Mucosa of stomach (tissue), 1 donor: ENCODE measurements at regions not wholly inside any gene's neighbourhood (a gene's known extent, or its start where the extent isn't known, plus 50 kb on each side); places are given as distances from the start of the nearest gene placed in this dataset.
"Not testable (repeated sequence)": the region's sequence is repeated elsewhere in the genome, so short reads cannot be mapped to it uniquely, and the experiment has no call there.

Source experiments
- H3K27me3 ChIP-seq: one replicate; pipeline ENCODE4 v1.7.0; 2013; ENCODE audit warnings: mild to moderate bottlenecking, low read length; ENCODE audit not compliant: control insufficient read depth, insufficient read depth
- H3K36me3 ChIP-seq: one replicate; pipeline ENCODE4 v1.7.0; 2013; ENCODE audit warnings: low read length; ENCODE audit not compliant: control insufficient read depth, insufficient read depth
- H3K4me1 ChIP-seq: one replicate; pipeline ENCODE4 v1.7.0; 2013; ENCODE audit warnings: mild to moderate bottlenecking, low read length; ENCODE audit not compliant: control insufficient read depth, insufficient read depth
- H3K4me3 ChIP-seq: one replicate; pipeline ENCODE4 v1.7.0; 2013; ENCODE audit warnings: low read length
- H3K9ac ChIP-seq: one replicate; pipeline ENCODE4 v1.7.0; 2013; ENCODE audit warnings: mild to moderate bottlenecking, low read length, moderate library complexity
- H3K9me3 ChIP-seq: one replicate; pipeline ENCODE4 v1.7.0; 2013; ENCODE audit warnings: mild to moderate bottlenecking, low read length, moderate library complexity; ENCODE audit not compliant: control insufficient read depth
- donor health status: Pancreatic carcinoma.

- H3K36me3 ChIP-seq, result no peaks in the 10 kb centered on the region
- no peaks in the 10 kb centered on the region for H3K9me3 ChIP-seq
- H3K4me3 ChIP-seq, result no peak overlapping the region
- H3K27me3 ChIP-seq, result no peaks in the 10 kb centered on the region
- H3K9ac ChIP-seq, result no peak overlapping the region
- H3K4me1 ChIP-seq, result peaks cover 8% of the 10 kb centered on the region
These were observed 144.0 kb upstream of the TLE3 start for GRCh38 chr15:70241561-70242320.

DNA sequence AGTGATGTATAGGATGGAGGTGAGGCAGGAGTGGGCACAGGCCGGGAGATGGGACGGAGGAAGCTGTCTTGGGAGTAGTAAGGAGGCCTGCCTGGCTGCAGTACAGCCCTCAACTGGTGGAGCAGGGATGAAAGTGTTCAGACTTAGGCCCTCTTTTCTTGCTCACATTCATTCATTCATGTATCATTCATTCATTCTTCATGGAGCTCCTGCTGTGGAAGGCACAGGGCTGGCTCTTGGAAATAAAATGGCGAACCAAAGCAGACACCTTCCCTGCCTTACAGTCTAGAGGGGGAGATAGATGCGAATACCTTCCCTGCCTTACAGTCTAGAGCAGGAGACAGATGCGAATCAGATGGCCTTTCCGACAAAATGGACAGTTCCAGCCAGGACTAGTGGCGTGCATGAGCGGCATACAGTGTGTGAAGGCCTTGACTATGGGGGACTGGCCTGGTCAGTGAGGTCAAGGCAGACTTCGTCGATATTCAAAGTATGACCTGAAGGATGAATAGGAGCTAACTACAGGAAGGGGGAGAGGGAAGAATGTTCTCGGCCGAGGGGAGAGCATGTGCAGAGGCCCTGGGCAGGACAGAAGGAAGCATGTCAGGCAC, 143.2 kb upstream of the TLE3 start:
- Histone ChIP-seq H3K9ac (no peak overlapping the region), H3K27me3 (no peaks in the 10 kb centered on the region), H3K4me1 (peaks cover under 1% of the 10 kb centered on the region), H3K36me3 (no peaks in the 10 kb centered on the region), H3K4me3 (no peak overlapping the region), H3K9me3 (no peaks in the 10 kb centered on the region)

- H3K36me3 ChIP-seq, result no peaks in the 10 kb centered on the region
- no peak overlapping the region for H3K9ac ChIP-seq
- no peak overlapping the region for H3K4me3 ChIP-seq
- H3K9me3 ChIP-seq, result no peaks in the 10 kb centered on the region
- no peaks in the 10 kb centered on the region for H3K27me3 ChIP-seq
- no peaks in the 10 kb centered on the region for H3K4me1 ChIP-seq
These were observed 142.4 kb upstream of the TLE3 start for GRCh38 chr15:70240082-70240481.

DNA sequence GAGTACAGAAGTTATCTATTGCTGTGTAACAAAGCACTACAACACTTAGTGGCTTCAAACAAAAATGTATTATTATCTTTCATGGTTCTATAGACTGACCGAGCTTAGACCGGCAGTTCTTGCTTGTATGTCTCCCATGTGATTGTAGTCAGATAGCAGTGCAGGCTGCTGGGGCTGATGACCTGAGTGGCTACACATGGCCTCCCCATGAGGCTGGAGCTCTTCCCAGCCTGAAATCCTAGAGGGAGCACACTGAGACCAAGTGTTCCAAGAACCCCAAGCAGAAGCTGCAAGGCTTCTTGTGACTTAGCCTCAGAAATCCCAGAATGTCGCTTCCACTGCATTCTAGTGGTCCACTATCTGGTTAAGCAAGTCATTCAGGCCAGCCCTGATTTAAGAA, 141.2 kb upstream of the TLE3 start:
- no peaks in the 10 kb centered on the region for H3K4me1 ChIP-seq

DNA sequence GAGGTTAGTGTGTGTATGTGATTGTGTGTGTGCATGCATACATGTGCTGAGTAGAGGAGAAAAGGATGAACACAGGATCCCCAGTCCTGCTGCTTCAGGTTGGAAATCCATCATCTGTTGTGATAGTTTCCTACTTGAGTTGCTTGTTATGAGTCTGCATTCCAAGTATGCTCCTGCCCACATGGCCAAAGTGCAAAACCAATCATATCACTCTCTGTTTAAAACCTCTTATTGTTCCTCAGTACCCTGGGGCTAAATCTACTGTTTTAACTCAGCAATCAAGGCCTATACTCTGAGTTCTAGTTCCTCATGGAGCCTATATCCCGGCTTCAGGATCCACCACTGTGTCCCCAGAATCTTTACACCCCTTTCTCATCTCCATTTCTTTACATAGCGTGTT, 139.9 kb upstream of the TLE3 start:
- Histone ChIP-seq H3K36me3 (no peaks in the 10 kb centered on the region), H3K9me3 (no peaks in the 10 kb centered on the region), H3K4me1 (no peaks in the 10 kb centered on the region), H3K4me3 (no peak overlapping the region), H3K27me3 (no peaks in the 10 kb centered on the region), H3K9ac (no peak overlapping the region)

More for the DNA sequence above, 141.2 kb upstream of the TLE3 start:
- Histone ChIP-seq H3K36me3 (no peaks in the 10 kb centered on the region), H3K4me3 (no peak overlapping the region), H3K9ac (no peak overlapping the region), H3K27me3 (no peaks in the 10 kb centered on the region), H3K9me3 (no peaks in the 10 kb centered on the region)

- no peaks in the 10 kb centered on the region for H3K36me3 ChIP-seq
- H3K4me1 ChIP-seq, result no peaks in the 10 kb centered on the region
- H3K4me3 ChIP-seq, result no peak overlapping the region
- no peak overlapping the region for H3K9ac ChIP-seq
- no peaks in the 10 kb centered on the region for H3K9me3 ChIP-seq
- no peaks in the 10 kb centered on the region for H3K27me3 ChIP-seq
These were observed 138.8 kb upstream of the TLE3 start for GRCh38 chr15:70236341-70237086.

DNA sequence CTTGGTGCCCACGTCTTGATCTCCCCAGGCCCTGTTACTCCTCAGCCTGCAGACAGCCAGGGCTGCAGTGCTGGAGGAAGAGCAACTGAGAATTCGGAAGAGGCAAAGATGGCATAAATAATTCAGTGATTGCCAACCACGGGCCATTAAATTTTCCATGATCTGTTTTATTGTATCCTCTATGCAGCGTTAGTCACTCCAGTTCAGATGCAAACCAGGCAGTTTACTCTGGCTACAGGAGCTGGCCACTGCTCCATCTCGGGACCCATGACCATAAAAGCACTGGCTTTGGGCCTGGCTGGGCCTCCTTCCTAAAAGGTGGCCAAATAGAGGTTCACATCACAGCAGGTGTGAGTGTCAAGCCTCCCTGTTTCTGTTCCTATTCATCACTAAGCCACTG, 137.6 kb upstream of the TLE3 start:
- no peaks in the 10 kb centered on the region for H3K36me3 ChIP-seq
- no peak overlapping the region for H3K4me3 ChIP-seq
- no peaks in the 10 kb centered on the region for H3K27me3 ChIP-seq
- no peaks in the 10 kb centered on the region for H3K4me1 ChIP-seq
- H3K9ac ChIP-seq, result no peak overlapping the region
- H3K9me3 ChIP-seq, result no peaks in the 10 kb centered on the region

- no peak overlapping the region for H3K9ac ChIP-seq
- H3K4me1 ChIP-seq, result no peaks in the 10 kb centered on the region
- H3K9me3 ChIP-seq, result no peaks in the 10 kb centered on the region
- H3K36me3 ChIP-seq, result no peaks in the 10 kb centered on the region
- no peak overlapping the region for H3K4me3 ChIP-seq
- no peaks in the 10 kb centered on the region for H3K27me3 ChIP-seq
These were observed 136.7 kb upstream of the TLE3 start for GRCh38 chr15:70234256-70234905.

GRCh38 chr15:70231484-70231883, 133.8 kb upstream of the TLE3 start:
- Histone ChIP-seq H3K27me3 (no peaks in the 10 kb centered on the region), H3K9ac (no peak overlapping the region), H3K9me3 (no peaks in the 10 kb centered on the region), H3K4me1 (no peaks in the 10 kb centered on the region), H3K36me3 (no peaks in the 10 kb centered on the region), H3K4me3 (no peak overlapping the region)

DNA sequence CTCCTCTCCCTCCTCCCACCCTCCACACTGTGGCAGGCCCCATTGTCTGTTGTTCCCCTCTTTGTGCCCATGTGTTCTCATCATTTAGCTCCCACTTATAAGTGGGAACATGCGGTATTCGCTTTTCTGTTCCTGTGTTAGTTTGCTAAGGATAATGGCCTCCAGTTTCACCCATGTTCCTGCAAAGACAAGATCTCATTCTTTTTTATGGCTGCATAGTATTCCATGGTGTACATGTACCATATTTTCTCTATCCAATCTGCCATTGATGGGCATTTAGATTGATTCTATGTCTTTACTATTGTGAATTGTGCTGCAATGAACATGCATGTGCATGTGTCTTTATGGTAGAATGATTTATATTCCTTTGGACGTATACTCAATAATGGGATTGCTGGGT, 130.2 kb upstream of the TLE3 start:
- not testable (repeated sequence) for H3K4me3 ChIP-seq, H3K9me3 ChIP-seq, H3K27me3 ChIP-seq, H3K36me3 ChIP-seq, H3K4me1 ChIP-seq, H3K9ac ChIP-seq

DNA sequence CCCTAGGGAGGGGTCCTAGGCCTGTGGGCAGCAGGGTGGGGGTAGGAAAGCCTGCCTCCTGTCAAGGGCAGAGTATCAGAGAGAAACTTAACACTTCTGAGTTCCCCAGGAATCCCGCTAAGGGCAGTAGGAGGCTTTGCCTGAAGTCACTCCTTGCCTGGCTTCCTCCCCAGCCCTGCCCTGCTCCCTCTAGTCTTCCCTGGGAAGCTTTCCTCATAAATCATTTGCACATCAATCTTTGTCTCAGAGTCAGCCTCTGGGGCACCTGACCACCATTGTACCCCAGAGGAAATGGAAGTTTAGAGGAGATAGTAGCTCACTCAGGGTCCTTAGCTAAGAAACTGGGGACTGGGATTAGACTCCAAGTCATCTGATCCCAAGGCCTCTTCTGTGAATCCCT, 129.4 kb upstream of the TLE3 start:
- Histone ChIP-seq H3K4me1 (no peaks in the 10 kb centered on the region), H3K36me3 (no peaks in the 10 kb centered on the region)

More for the DNA sequence above, 129.4 kb upstream of the TLE3 start:
- Histone ChIP-seq H3K9me3 (no peaks in the 10 kb centered on the region), H3K27me3 (no peaks in the 10 kb centered on the region), H3K4me3 (no peak overlapping the region), H3K9ac (no peak overlapping the region)
